CD4-positive, alpha-beta T cell (primary cell): ENCODE measurements at regions not wholly inside any gene's neighbourhood (a gene's known extent, or its start where the extent isn't known, plus 50 kb on each side); places are given as distances from the start of the nearest gene placed in this dataset.

ENCODE experiments used
- ATAC-seq: fragments of 200-7000 bp; cut with Tn5 transposase; one replicate; pipeline ENCODE4 v1.10.0; 2022; ENCODE audit warnings: mild to moderate bottlenecking; ENCODE audit not compliant: poor library complexity
- CTCF ChIA-PET: fragments of 350-600 bp; sonication (Branson Sonifier 250); formaldehyde crosslinking; loops from one replicate; lab custom pipeline; 2021; ENCODE audit warnings: antibody characterized with exemption, inconsistent platforms; lab: Charles Lee
- POLR2A ChIA-PET: fragments of 350-600 bp; sonication (Branson Sonifier 250); formaldehyde crosslinking; loops from one replicate; lab custom pipeline; 2021; ENCODE audit warnings: antibody characterized with exemption, inconsistent platforms; lab: Charles Lee
- DNase-seq, 14 experiments: peaks; one replicate each; pipeline ENCODE4 v3.0.0-alpha.2; 2013 to 2020; ENCODE audit warnings: mixed read lengths in 2 of 14
- H3K27ac ChIP-seq, 2 donors: one replicate each; pipeline versions ENCODE4 v1.5.1 to v1.7.0; 2013; ENCODE audit warnings: low read length in 2 of 2, low read depth in 1 of 2, mild to moderate bottlenecking in 1 of 2
- H3K27me3 ChIP-seq, 2 experiments: 1 replicate in 1 of 2; 2 replicates in 1 of 2; pipeline versions ENCODE4 v1.6.1 to v1.7.0; 2013; ENCODE audit warnings: low read length in 2 of 2, control low read depth in 1 of 2, mild to moderate bottlenecking in 1 of 2, moderate library complexity in 1 of 2; ENCODE audit not compliant: insufficient read depth in 2 of 2, control insufficient read depth in 1 of 2
- H3K36me3 ChIP-seq: one replicate; pipeline ENCODE4 v1.6.1; 2013; ENCODE audit warnings: low read length, control low read depth; ENCODE audit not compliant: insufficient read depth
- H3K4me1 ChIP-seq: one replicate; pipeline ENCODE4 v1.6.1; 2013; ENCODE audit warnings: low read length, control low read depth; ENCODE audit not compliant: insufficient read depth
- H3K4me3 ChIP-seq: one replicate; pipeline ENCODE4 v1.5.1; 2013; ENCODE audit warnings: mild to moderate bottlenecking, low read length, moderate library complexity
- H3K9me3 ChIP-seq, 2 experiments: 1 replicate in 1 of 2; 2 replicates in 1 of 2; pipeline versions ENCODE4 v1.6.1 to v1.7.0; 2013; ENCODE audit warnings: low read length in 2 of 2, mild to moderate bottlenecking in 2 of 2, control low read depth in 1 of 2, moderate library complexity in 1 of 2; ENCODE audit not compliant: control insufficient read depth in 1 of 2, insufficient read depth in 1 of 2
- H3K27ac Mint-ChIP-seq: one replicate; pipeline ENCODE4 v1.8.0; 2020; ENCODE audit warnings: mixed read lengths
- H3K27me3 Mint-ChIP-seq: one replicate; pipeline ENCODE4 v1.8.0; 2021; ENCODE audit warnings: mixed read lengths
- H3K36me3 Mint-ChIP-seq: one replicate; pipeline ENCODE4 v1.8.0; 2021; ENCODE audit warnings: low read depth, mixed read lengths
- H3K4me1 Mint-ChIP-seq: one replicate; pipeline ENCODE4 v1.8.0; 2021; ENCODE audit warnings: low read depth, mixed read lengths
- H3K4me3 Mint-ChIP-seq: one replicate; pipeline ENCODE4 v1.8.0; 2020; ENCODE audit warnings: mild to moderate bottlenecking, mixed read lengths
- H3K9me3 Mint-ChIP-seq: one replicate; pipeline ENCODE4 v1.8.0; 2020; ENCODE audit warnings: mixed read lengths
- intact Hi-C, 2 experiments: fragments of 100-400 bp; cut with DNase I in 1 of 2; cut with micrococcal nuclease in 1 of 2; formaldehyde crosslinking; loops; one replicate each; pipeline versions ENCODE4 v1.15.1 to v1.9.0; 2023 to 2025; cut with DNase I, micrococcal nuclease
- TF ChIP-seq, protein P1 (sequence below): fragments of 200-600 bp; IDR thresholded peaks from one replicate; pipeline ENCODE4 v1.8.0; 2022; ENCODE audit warnings: antibody characterized with exemption, mild to moderate bottlenecking

DNA sequence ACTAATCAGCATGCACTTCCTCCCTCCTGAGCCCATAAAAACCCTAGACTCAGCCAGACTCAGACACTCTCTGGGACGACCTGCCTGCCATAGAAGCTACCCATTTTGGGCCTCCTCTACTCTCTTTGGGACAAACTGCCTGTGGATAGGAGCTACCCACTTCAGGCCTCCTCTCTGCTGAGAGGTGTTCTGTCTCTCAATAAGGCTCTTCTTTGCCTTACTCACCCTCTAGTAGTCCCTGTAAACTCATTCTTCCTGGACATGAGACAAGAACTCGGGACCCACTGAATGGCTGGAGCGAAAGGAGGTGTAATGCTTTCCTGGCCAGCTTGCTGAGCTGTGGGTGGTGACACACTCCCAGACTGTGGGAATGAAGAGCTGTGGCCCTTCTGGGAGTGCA is 424.8 kb upstream of the FZD8 start:
- H3K4me1 Mint-ChIP-seq = no peaks in the 10 kb centered on the region
- H3K4me3 ChIP-seq = no peak overlapping the region
- POLR2A ChIA-PET = no interaction called here
- peaks cover 7% of the 10 kb centered on the region for H3K9me3 Mint-ChIP-seq
- no peak for ATAC-seq
- no peaks in the 10 kb centered on the region for H3K36me3 ChIP-seq
- DNase-seq = no peak
- no peaks in the 10 kb centered on the region for H3K27me3 Mint-ChIP-seq
- intact Hi-C loops = no loop called here
- H3K27ac ChIP-seq = no peak overlapping the region
- H3K27me3 ChIP-seq = no peaks in the 10 kb centered on the region
- TF ChIP-seq, protein P1, sequence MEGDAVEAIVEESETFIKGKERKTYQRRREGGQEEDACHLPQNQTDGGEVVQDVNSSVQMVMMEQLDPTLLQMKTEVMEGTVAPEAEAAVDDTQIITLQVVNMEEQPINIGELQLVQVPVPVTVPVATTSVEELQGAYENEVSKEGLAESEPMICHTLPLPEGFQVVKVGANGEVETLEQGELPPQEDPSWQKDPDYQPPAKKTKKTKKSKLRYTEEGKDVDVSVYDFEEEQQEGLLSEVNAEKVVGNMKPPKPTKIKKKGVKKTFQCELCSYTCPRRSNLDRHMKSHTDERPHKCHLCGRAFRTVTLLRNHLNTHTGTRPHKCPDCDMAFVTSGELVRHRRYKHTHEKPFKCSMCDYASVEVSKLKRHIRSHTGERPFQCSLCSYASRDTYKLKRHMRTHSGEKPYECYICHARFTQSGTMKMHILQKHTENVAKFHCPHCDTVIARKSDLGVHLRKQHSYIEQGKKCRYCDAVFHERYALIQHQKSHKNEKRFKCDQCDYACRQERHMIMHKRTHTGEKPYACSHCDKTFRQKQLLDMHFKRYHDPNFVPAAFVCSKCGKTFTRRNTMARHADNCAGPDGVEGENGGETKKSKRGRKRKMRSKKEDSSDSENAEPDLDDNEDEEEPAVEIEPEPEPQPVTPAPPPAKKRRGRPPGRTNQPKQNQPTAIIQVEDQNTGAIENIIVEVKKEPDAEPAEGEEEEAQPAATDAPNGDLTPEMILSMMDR = no peak
- no peaks in the 10 kb centered on the region for H3K36me3 Mint-ChIP-seq
- H3K4me3 Mint-ChIP-seq = no peak overlapping the region
- CTCF ChIA-PET = no interaction called here
- peaks cover 8 to 21% of the 10 kb centered on the region in 2 experiments for H3K9me3 ChIP-seq
- H3K4me1 ChIP-seq = no peaks in the 10 kb centered on the region
- H3K27ac Mint-ChIP-seq = no peak overlapping the region

- no peaks in the 10 kb centered on the region for H3K27me3 ChIP-seq
- H3K27me3 Mint-ChIP-seq = no peaks in the 10 kb centered on the region
- no peak overlapping the region for H3K27ac Mint-ChIP-seq
- DNase-seq (no peak), ATAC-seq (no peak)
- H3K4me1 Mint-ChIP-seq = no peaks in the 10 kb centered on the region
- CTCF ChIA-PET = no interaction called here
- peaks cover 7% of the 10 kb centered on the region for H3K9me3 Mint-ChIP-seq
- H3K4me1 ChIP-seq = no peaks in the 10 kb centered on the region
- POLR2A ChIA-PET = no interaction called here
- peaks cover 8 to 21% of the 10 kb centered on the region in 2 experiments for H3K9me3 ChIP-seq
- H3K4me3 Mint-ChIP-seq = no peak overlapping the region
- H3K36me3 ChIP-seq = no peaks in the 10 kb centered on the region
- no peak overlapping the region for H3K4me3 ChIP-seq
- TF ChIP-seq, protein P1 = no peak
- intact Hi-C loops = no loop called here
- no peaks in the 10 kb centered on the region for H3K36me3 Mint-ChIP-seq
- H3K27ac ChIP-seq = no peak overlapping the region
Measured at GRCh38 chr10:36066102-36066501, 424.0 kb upstream of the FZD8 start.

DNA sequence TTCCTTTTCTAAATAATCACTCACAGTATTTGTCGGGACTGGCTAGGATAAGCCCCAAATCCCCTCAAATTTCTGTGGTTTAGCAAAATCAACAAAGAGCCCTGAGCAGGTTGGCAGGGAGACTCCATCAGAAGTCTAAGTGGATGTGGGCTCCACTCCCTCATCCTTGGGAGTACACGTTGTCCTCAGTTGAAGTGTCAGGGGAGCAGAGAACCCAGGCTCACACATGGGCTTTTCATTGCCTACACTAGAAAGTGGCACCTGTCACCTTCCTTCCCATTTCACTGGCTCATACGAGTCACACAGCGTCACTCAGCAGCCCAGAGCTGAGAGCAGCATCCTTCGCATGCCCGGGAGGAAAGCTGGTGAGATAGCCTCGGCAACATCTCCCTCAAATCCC is 421.3 kb upstream of the FZD8 start:
- Mint-ChIP-seq H3K9me3 (peaks cover 9% of the 10 kb centered on the region), H3K36me3 (no peaks in the 10 kb centered on the region), H3K4me1 (no peaks in the 10 kb centered on the region), H3K27ac (no peak overlapping the region), H3K27me3 (no peaks in the 10 kb centered on the region), H3K4me3 (no peak overlapping the region)
- ATAC-seq (no peak), DNase-seq (no peak)
- no peak overlapping the region for H3K27ac ChIP-seq
- no peaks in the 10 kb centered on the region for H3K36me3 ChIP-seq
- intact Hi-C loops = no loop called here
- no peak overlapping the region for H3K4me3 ChIP-seq
- TF ChIP-seq, protein P1 = no peak
- POLR2A ChIA-PET = no interaction called here
- H3K27me3 ChIP-seq = no peaks in the 10 kb centered on the region
- H3K4me1 ChIP-seq = no peaks in the 10 kb centered on the region
- H3K9me3 ChIP-seq = peaks cover 8 to 21% of the 10 kb centered on the region in 2 experiments
- CTCF ChIA-PET = no interaction called here
